ENCODE measurements at regions not wholly inside any gene's neighbourhood (a gene's known extent, or its start where the extent isn't known, plus 50 kb on each side); places are given as distances from the start of the nearest gene placed in this dataset.
A peak's percentile ranks its signal among the peaks of the same experiment; 100 is the strongest.

DNA sequence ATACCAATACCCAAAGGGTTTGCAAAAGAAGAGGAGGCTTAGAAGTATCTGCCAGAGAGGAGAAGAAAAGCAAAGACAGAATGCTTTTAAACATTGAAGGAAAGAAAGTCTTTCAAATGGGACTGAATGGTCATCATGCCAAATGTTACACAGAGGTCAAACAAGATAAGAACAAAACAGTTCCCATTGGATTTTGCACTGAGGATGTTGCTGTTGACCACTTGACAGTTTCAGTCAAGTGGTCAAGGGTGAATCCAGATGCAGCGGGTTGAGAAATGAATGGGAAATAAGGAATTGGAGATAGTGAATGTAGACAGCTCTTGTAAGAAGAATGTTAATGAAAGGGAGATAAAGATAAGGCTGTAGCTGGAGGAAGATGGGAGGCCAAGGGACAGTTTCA lies 64.8 kb upstream of the FGG start:
- Histone ChIP-seq H3K27ac (no peak overlapping the region), H3K27me3 (replicated peaks) (no peaks in the 10 kb centered on the region), H3K4me3 (ENCODE audit: low read depth, low read length) (no peak overlapping the region), H3K36me3 (replicated peaks) (no peaks in the 10 kb centered on the region)
- in situ Hi-C loops (cut with HindIII; ENCODE audit: low pct_ligation_motif_present, low sequenced_read_pairs): no loop called here
- DNase-seq: no peak
- TF ChIP-seq, protein P1, sequence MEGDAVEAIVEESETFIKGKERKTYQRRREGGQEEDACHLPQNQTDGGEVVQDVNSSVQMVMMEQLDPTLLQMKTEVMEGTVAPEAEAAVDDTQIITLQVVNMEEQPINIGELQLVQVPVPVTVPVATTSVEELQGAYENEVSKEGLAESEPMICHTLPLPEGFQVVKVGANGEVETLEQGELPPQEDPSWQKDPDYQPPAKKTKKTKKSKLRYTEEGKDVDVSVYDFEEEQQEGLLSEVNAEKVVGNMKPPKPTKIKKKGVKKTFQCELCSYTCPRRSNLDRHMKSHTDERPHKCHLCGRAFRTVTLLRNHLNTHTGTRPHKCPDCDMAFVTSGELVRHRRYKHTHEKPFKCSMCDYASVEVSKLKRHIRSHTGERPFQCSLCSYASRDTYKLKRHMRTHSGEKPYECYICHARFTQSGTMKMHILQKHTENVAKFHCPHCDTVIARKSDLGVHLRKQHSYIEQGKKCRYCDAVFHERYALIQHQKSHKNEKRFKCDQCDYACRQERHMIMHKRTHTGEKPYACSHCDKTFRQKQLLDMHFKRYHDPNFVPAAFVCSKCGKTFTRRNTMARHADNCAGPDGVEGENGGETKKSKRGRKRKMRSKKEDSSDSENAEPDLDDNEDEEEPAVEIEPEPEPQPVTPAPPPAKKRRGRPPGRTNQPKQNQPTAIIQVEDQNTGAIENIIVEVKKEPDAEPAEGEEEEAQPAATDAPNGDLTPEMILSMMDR (IDR thresholded peaks at IDR 0.05; ENCODE audit: low read depth, low read length, missing control alignments): no peak

DNA sequence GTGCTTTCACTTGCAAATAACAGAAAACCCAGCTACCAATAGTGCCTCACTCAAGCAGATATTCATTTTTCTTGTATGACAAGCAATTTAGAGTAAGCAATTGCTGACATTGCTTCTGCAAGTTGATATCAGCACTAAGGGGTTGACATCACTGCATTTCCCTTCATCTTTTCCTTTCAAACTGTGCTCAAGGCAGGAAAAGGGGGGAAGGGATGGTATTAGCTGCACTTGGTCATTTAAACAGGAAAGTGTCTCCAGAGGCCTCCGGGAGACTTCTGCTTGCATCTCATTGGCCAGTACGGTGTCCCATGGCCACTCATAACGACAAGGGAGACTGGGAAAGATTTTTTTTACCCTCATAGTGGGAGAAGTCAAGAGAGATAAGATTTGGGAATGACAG lies 65.5 kb upstream of the FGG start:
- Histone ChIP-seq H3K27me3 (replicated peaks) (no peaks in the 10 kb centered on the region), H3K4me3 (ENCODE audit: low read depth, low read length) (no peak overlapping the region), H3K27ac (no peak overlapping the region), H3K36me3 (replicated peaks) (no peaks in the 10 kb centered on the region)
- TF ChIP-seq, protein P1 (IDR thresholded peaks at IDR 0.05; ENCODE audit: low read depth, low read length, missing control alignments): no peak
- in situ Hi-C loops (cut with HindIII; ENCODE audit: low pct_ligation_motif_present, low sequenced_read_pairs): no loop called here
- no peak for DNase-seq

DNA sequence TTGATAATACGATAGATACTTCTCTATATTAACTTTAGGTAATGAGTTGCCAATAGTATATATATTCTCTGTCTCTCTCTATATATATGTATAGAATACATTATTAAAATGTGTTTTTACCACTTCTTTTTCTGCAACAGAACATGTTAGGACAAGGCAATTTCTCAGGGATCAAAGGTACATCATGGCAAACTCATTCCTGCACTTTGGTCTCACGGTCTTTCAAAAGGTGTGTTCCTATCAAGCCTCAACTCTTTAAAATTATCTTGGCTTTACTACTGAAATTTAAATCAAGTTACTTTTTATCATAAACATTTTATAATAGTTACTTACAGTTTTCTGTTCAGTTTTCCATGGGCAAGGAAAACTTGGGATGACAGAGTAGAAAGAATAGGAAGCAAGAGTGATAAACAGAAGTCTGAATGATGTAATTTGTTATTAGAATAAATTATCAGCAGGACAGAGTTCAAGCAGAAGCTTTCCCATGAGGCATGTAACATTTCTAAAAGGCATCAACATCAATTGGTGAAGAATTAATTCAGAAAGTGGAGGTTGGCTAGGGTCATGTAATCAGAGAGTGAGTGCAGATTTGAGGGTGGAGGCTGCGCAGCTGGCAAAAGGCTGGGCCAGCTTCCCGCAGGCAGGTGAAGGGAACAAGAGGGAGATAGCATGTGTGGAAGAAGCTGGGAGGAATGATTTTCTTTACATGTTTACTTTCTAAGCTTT lies 59.7 kb upstream of the LRAT start:
- no peak for DNase-seq
- TF ChIP-seq, protein P1 (IDR thresholded peaks at IDR 0.05; ENCODE audit: low read depth, low read length, missing control alignments): no peak
- Histone ChIP-seq H3K27me3 (replicated peaks) (no peaks in the 10 kb centered on the region), H3K36me3 (replicated peaks) (no peaks in the 10 kb centered on the region), H3K4me3 (ENCODE audit: low read depth, low read length) (no peak overlapping the region), H3K27ac (no peak overlapping the region)
- in situ Hi-C loops (cut with HindIII; ENCODE audit: low pct_ligation_motif_present, low sequenced_read_pairs): no loop called here

DNA sequence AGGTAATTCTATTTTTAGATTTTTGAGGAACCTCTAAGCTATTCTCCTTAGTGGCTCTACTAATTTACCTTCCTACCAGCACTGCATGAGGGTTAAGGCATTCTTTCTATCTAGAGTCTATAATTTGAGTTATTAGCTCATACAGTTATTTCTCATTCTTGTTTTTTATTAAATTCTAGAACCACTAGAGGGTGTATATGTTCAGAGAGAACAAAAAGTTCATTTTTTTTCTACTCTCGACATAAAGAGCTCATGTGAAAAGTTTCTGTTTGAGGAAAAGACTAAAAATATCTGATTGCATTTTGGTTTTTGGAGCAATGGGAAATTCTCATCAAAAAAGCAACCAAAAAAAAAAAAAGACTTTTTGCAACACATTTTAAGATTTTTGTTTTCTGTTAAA lies 57.0 kb upstream of the LRAT start:
- H3K27ac ChIP-seq: no peak overlapping the region
- no peaks in the 10 kb centered on the region for H3K27me3 ChIP-seq (replicated peaks)
- no peak overlapping the region for H3K4me3 ChIP-seq (ENCODE audit: low read depth, low read length)
- H3K36me3 ChIP-seq (replicated peaks): no peaks in the 10 kb centered on the region
- DNase-seq: no peak
- TF ChIP-seq, protein P1 (IDR thresholded peaks at IDR 0.05; ENCODE audit: low read depth, low read length, missing control alignments): peak; percentile 9
- in situ Hi-C loops (cut with HindIII; ENCODE audit: low pct_ligation_motif_present, low sequenced_read_pairs): no loop called here

DNA sequence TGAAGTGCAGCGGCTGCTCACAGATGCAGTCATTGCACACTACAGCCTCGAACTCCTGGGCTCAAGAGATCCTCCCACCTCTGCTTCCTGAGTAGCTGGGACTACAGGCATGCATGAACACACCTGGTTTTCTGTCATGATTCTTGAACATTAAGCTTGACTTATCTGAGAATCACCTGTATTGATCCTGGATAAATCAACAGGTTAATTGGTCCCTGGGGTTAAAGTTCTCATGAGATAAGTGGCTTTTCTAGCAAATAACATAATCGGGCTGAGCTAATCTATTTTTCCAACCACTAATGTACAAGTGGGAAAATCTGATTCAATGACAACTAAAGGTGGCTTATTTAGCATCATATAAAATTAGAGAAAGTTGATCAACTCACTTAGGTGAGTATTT lies 56.0 kb upstream of the LRAT start:
- no peak for DNase-seq
- in situ Hi-C loops (cut with HindIII; ENCODE audit: low pct_ligation_motif_present, low sequenced_read_pairs): no loop called here
- no peak overlapping the region for H3K27ac ChIP-seq
- H3K27me3 ChIP-seq (replicated peaks): no peaks in the 10 kb centered on the region
- TF ChIP-seq, protein P1 (IDR thresholded peaks at IDR 0.05; ENCODE audit: low read depth, low read length, missing control alignments): no peak
- H3K4me3 ChIP-seq (ENCODE audit: low read depth, low read length): no peak overlapping the region
- H3K36me3 ChIP-seq (replicated peaks): no peaks in the 10 kb centered on the region

DNA sequence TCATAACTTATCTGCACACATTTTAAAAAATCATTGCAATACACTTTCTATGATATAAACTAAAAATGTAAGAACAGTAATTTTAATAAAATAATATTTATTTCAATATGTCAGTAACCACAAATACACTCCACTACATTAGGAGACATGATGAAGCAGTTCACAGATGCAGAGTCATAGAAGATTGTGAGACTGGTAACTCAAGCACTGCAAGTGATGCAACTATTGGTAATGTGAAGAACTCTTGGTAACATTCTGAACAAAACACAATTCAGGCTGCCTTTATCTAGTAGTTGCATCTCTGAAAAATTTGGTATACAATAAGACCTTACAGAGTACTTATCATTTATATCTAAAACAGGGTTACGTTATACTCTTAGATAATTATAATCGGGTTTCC lies 52.6 kb upstream of the LRAT start:
- Histone ChIP-seq H3K36me3 (replicated peaks) (no peaks in the 10 kb centered on the region), H3K27me3 (replicated peaks) (no peaks in the 10 kb centered on the region), H3K4me3 (ENCODE audit: low read depth, low read length) (no peak overlapping the region), H3K27ac (no peak overlapping the region)
- DNase-seq: no peak
- TF ChIP-seq, protein P1 (IDR thresholded peaks at IDR 0.05; ENCODE audit: low read depth, low read length, missing control alignments): no peak
- in situ Hi-C loops (cut with HindIII; ENCODE audit: low pct_ligation_motif_present, low sequenced_read_pairs): no loop called here

Data from brain microvascular endothelial cell (primary cell).